Activated CD8-positive, alpha-beta T cell treated with anti-CD3 and anti-CD28 coated beads for 36 hours (primary cell): ENCODE measurements at regions not wholly inside any gene's neighbourhood (a gene's known extent, or its start where the extent isn't known, plus 50 kb on each side); places are given as distances from the start of the nearest gene placed in this dataset.

ENCODE experiments used
- ATAC-seq: fragments of 200-7000 bp; cut with Tn5 transposase; one replicate; pipeline ENCODE4 v1.10.0; 2021; ENCODE audit warnings: mild to moderate bottlenecking, moderate library complexity
- CTCF ChIA-PET: fragments of 350-600 bp; sonication (Branson Sonifier 250); formaldehyde crosslinking; loops from one replicate; lab custom pipeline; 2021; ENCODE audit warnings: antibody characterized with exemption; lab: Charles Lee
- POLR2A ChIA-PET: fragments of 350-600 bp; sonication (Branson Sonifier 250); formaldehyde crosslinking; loops from one replicate; lab custom pipeline; 2021; ENCODE audit warnings: antibody characterized with exemption; lab: Charles Lee
- DNase-seq: peaks from one replicate; pipeline ENCODE4 v3.0.0-alpha.2; 2020
- H3K27ac Mint-ChIP-seq: one replicate; pipeline ENCODE4 v1.8.0; 2021; ENCODE audit warnings: mild to moderate bottlenecking, mixed read lengths
- H3K27me3 Mint-ChIP-seq: one replicate; pipeline ENCODE4 v1.8.0; 2021; ENCODE audit warnings: mixed read lengths
- H3K36me3 Mint-ChIP-seq: one replicate; pipeline ENCODE4 v1.8.0; 2021; ENCODE audit warnings: low read depth, mixed read lengths
- H3K4me1 Mint-ChIP-seq: one replicate; pipeline ENCODE4 v1.8.0; 2021; ENCODE audit warnings: low read depth, mixed read lengths
- H3K4me3 Mint-ChIP-seq: one replicate; pipeline ENCODE4 v1.8.0; 2021; ENCODE audit warnings: mild to moderate bottlenecking, moderate library complexity, mixed read lengths
- H3K9me3 Mint-ChIP-seq: one replicate; pipeline ENCODE4 v1.8.0; 2021; ENCODE audit warnings: mixed read lengths
- CTCF ChIP-seq: fragments of 200-600 bp; IDR thresholded peaks from one replicate; pipeline ENCODE4 v1.8.0; 2022; ENCODE audit warnings: antibody characterized with exemption, mild to moderate bottlenecking
- intact Hi-C: fragments of 100-400 bp; cut with micrococcal nuclease; formaldehyde crosslinking; loops from one replicate; pipeline ENCODE4 v1.10.0; 2022

DNA sequence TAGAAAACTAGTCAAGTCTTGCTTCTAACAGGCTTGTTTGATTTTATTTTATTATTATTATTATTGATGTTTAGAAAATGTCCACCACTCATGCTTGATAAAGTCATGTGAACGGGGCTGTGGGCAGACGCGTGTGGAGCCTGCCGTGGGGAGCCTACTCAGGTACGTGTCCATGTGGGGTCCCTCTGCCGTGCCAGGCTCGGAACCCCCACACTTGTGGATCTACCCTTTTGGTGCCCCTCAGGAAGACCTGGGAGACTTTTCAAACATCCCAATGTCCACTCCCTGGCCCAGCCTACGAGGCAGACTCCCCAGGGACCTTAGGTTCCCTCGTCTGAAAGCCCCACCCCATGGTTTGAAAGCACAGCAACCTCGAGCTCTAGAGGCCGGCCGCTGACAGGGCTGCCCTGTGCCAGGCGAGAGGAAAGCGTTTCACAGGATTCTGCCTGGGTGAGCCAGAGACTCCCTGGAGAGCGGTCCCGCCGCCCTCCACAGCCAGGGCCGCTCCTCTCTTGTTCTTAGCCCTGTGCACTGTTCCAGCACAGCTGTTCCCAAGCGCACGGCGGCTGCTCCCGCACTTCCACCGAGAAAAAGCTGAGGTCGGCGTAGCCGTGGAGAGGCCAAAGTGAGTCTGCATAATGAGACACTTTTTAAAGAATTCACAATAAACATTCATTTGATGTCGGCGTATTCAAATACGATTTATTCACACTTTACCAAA lies 249.7 kb downstream of the TTLL2 start:
- no peaks in the 10 kb centered on the region for H3K9me3 Mint-ChIP-seq
- ChIA-PET POLR2A (no interaction called here), CTCF (no interaction called here)
- H3K4me1 Mint-ChIP-seq = no peaks in the 10 kb centered on the region
- ATAC-seq (no peak), DNase-seq (no peak)
- no peak overlapping the region for H3K4me3 Mint-ChIP-seq
- H3K36me3 Mint-ChIP-seq = no peaks in the 10 kb centered on the region
- H3K27ac Mint-ChIP-seq = no peak overlapping the region
- H3K27me3 Mint-ChIP-seq = peaks cover 2% of the 10 kb centered on the region
- intact Hi-C loops = no loop called here
- no peak for TF ChIP-seq CTCF

DNA sequence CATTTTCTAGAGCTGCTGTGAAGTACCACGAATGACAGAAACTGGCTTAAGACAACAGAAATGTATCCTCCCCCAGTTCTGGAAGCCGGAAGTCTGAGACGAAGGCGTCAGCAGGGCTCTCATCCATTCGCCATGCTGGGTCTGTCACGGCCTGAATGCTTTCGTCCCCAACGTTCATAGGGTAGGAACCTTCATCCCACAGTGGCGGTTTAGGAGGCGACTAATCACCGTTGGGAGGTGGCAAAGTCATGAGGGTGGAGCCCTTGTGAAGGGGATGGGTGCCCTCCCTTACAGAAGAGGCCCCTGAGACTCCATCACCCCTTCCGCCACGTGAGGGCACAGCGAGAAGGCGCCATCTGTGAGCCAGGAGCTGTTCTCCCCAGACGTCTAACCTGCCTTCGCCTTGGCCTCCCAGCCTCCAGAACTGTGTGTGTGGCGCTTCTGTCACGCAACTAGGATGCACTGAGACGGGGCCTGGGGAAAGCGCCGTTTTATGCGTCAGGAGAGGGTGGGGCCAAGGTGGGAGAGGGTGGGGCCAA lies 250.3 kb downstream of the TTLL2 start:
- Mint-ChIP-seq H3K36me3 (no peaks in the 10 kb centered on the region), H3K9me3 (no peaks in the 10 kb centered on the region), H3K4me1 (no peaks in the 10 kb centered on the region), H3K4me3 (no peak overlapping the region), H3K27me3 (peaks cover 2% of the 10 kb centered on the region), H3K27ac (no peak overlapping the region)
- TF ChIP-seq CTCF = no peak
- ATAC-seq = no peak
- ChIA-PET POLR2A (no interaction called here), CTCF (no interaction called here)
- no peak for DNase-seq
- intact Hi-C loops = no loop called here

DNA sequence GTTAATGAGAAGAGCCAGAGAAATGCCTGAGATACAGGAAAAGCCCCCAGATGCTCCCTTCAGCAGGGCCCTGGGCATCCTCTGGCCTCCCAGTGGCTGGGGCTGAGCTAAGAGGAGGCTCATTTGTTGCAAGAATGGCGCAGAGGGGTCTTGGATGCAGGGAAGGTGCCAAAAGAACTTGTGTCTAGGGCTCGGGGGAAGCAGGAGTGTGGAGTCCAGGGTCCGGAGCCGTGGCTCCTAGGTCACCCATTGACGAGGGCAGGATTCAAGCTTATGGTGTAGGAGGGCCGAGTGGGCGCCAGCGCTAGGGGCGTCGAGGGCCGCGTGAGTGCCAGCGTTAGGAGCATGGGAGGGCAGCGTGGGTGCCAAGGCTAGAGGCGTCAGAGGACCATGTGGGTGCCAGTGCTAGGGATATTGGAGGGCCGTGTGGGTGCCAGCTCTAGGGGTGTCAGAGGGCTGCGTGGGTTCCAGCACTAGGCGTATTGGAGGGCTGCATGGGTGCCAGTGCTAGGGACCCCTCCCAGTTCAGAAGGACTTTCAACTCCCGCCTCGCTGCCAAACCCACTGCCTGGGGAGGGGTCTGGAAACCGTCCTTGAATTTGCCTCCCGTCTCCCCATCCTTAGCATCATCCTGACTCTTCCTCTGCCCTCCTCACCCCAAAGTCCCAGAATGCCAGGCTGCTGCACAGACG lies 250.5 kb upstream of the AFDN start:
- Mint-ChIP-seq H3K36me3 (no peaks in the 10 kb centered on the region), H3K4me3 (no peak overlapping the region), H3K9me3 (no peaks in the 10 kb centered on the region), H3K4me1 (no peaks in the 10 kb centered on the region), H3K27ac (no peak overlapping the region), H3K27me3 (peaks cover 2% of the 10 kb centered on the region)
- intact Hi-C loops = no loop called here
- POLR2A ChIA-PET = no interaction called here
- ATAC-seq = no peak
- no peak for TF ChIP-seq CTCF
- no peak for DNase-seq
- CTCF ChIA-PET = no interaction called here

DNA sequence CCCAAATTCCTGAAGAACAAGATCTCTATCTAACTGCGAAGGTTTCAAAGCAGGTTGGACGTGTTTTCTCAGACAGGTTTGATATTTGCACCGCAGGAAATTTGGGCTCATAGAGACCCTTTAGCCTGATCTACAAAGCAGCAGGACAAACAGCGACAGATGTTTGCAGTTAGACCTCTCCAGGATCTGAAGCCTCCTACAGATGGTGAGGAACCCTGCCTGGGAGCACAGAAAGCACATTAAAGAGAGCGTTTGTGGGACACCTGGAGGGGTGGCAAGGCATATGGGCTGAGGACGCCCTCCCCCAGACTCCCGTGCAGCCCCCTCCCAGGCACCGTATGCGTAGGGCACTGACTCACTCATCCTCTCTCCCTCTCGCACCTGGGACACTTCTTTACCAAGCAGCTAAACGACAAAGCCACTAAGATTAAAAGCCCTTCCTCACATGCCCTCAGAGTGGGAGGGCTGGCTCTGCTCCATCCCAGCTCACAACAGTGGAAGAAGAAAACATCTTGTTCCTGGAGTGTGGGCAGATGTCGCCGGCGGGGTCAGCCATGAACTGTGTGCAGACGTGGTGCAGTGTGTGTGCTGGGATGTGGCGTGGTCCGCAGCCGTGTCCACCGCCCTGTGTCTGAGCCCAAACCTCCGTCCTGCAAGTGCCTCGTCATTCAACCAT lies 249.7 kb upstream of the AFDN start:
- H3K4me1 Mint-ChIP-seq = no peaks in the 10 kb centered on the region
- H3K36me3 Mint-ChIP-seq = no peaks in the 10 kb centered on the region
- H3K9me3 Mint-ChIP-seq = no peaks in the 10 kb centered on the region
- H3K27ac Mint-ChIP-seq = no peak overlapping the region
- ATAC-seq = no peak
- CTCF ChIA-PET = no interaction called here
- H3K27me3 Mint-ChIP-seq = peaks cover 2% of the 10 kb centered on the region
- no peak for TF ChIP-seq CTCF
- no peak for DNase-seq
- intact Hi-C loops = no loop called here
- H3K4me3 Mint-ChIP-seq = no peak overlapping the region
- POLR2A ChIA-PET = no interaction called here
